ENCODE measurements at regions not wholly inside any gene's neighbourhood (a gene's known extent, or its start where the extent isn't known, plus 50 kb on each side); places are given as distances from the start of the nearest gene placed in this dataset.
A peak's percentile ranks its signal among the peaks of the same experiment; 100 is the strongest.

DNA sequence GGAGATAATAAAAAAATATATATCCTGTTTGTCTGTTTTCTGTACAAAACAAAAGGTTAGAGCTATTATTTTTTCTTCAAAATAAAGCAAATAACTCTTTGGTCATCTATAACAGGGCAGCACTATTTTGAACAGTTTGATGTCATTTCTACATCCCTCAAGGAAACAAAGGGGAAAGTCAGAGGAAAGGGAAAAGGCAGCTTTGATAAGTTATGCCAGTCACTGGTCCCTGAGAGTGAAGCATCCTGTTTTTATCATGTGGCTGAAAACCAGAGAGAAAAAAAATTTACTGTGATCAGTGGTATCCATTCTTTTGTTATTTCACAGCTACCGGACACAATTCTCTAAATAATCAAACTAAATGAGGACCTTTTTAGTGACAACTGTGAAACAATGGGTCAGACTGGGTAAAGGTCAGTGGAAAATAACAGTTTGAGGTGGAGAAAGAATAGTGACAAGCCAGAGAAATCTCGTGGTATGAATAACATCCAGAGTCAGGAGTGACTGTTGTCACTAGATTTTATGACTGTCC, 356.0 kb downstream of the HDGFL1 start:
- Histone ChIP-seq H3K79me2 (ENCODE audit: low read depth) (no peaks in the 10 kb centered on the region), H3K27me3 (ENCODE audit: insufficient read depth, low read depth) (no peaks in the 10 kb centered on the region), H3K36me3 (ENCODE audit: low read depth) (no peaks in the 10 kb centered on the region), H3K4me3 (no peak overlapping the region), H2AFZ (peak overlapping the region; percentile 68; the same call in 1 of the 2 replicates), H4K20me1 (ENCODE audit: insufficient read depth) (no peaks in the 10 kb centered on the region), H3K27ac (no peak overlapping the region), H3K9me2 (ENCODE audit: insufficient read depth) (no peaks in the 10 kb centered on the region), H3K9me3 (ENCODE audit: insufficient read depth, low read depth) (no peaks in the 10 kb centered on the region), H3K4me1 (replicated peaks; ENCODE audit: insufficient read depth) (no peaks in the 10 kb centered on the region), H3F3A (ENCODE audit: insufficient read depth, low read depth) (no peaks in the 10 kb centered on the region), H3K4me2 (no peak overlapping the region)
- CTCF ChIA-PET: no interaction called here
- TF ChIP-seq, protein P1, sequence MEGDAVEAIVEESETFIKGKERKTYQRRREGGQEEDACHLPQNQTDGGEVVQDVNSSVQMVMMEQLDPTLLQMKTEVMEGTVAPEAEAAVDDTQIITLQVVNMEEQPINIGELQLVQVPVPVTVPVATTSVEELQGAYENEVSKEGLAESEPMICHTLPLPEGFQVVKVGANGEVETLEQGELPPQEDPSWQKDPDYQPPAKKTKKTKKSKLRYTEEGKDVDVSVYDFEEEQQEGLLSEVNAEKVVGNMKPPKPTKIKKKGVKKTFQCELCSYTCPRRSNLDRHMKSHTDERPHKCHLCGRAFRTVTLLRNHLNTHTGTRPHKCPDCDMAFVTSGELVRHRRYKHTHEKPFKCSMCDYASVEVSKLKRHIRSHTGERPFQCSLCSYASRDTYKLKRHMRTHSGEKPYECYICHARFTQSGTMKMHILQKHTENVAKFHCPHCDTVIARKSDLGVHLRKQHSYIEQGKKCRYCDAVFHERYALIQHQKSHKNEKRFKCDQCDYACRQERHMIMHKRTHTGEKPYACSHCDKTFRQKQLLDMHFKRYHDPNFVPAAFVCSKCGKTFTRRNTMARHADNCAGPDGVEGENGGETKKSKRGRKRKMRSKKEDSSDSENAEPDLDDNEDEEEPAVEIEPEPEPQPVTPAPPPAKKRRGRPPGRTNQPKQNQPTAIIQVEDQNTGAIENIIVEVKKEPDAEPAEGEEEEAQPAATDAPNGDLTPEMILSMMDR (conservative IDR thresholded peaks at IDR 0.05): no peak
- no peak for DNase-seq
- BruUV-seq (replicated peaks): no TSS peak
- intact Hi-C loops (cut with micrococcal nuclease; ENCODE audit: unreplicated experiment): no loop called here
- POLR2A ChIA-PET (ENCODE audit: unreplicated experiment): no interaction called here

DNA sequence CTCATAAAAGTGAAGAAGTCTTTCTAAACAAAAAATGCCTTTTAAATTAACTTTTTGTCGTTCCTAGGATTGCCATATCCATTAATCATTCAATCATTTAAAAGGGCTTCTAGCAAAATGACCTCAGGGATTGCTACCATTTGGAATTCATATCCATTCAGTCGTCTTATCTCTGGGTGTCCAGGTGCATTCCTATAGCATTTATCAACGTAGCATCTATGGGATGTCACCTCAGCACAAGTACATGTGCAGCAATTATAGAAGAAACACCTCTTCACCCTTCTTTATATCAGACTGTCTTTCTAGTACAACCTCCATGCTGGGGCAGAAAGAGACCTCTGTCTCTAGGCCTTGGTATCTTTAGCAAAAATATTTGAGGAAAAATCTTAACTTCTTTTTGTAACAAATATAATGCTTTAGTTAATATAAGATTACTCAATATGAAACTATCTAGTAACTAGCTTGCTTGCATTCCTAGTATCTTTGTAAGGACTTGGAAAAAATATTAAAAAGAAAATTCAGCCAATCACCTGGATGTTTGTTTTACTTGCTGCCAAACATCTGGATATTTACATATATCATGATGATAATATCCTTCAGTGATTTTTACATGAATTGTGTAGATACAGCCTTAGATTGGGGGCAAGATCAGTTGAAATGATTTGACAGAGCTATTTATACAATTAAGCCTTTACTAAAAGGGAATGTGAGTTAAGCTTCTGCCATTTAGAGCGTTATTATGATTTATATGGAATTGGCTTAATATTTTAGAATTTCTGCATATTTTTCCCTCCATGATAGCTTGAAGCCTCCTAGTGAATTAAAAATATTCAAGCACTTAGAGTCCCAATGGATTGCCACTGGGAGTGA, 356.8 kb downstream of the HDGFL1 start:
- BruUV-seq (replicated peaks): no TSS peak
- H3K9me2 ChIP-seq (ENCODE audit: insufficient read depth): no peaks in the 10 kb centered on the region
- peak overlapping the region; percentile 68; the same call in 1 of the 2 replicates for H2AFZ ChIP-seq
- ChIA-PET POLR2A (ENCODE audit: unreplicated experiment) (no interaction called here), CTCF (no interaction called here)
- no peaks in the 10 kb centered on the region for H4K20me1 ChIP-seq (ENCODE audit: insufficient read depth)
- TF ChIP-seq EZH2 (IDR thresholded peaks at IDR 0.05; ENCODE audit: low read depth): no peak
- TF ChIP-seq, protein P1 (conservative IDR thresholded peaks at IDR 0.05): no peak
- H3K4me3 ChIP-seq: no peak overlapping the region
- H3K27me3 ChIP-seq (ENCODE audit: insufficient read depth, low read depth): no peaks in the 10 kb centered on the region
- intact Hi-C loops (cut with micrococcal nuclease; ENCODE audit: unreplicated experiment): no loop called here
- no peaks in the 10 kb centered on the region for H3K4me1 ChIP-seq (replicated peaks; ENCODE audit: insufficient read depth)
- no peaks in the 10 kb centered on the region for H3K9me3 ChIP-seq (ENCODE audit: insufficient read depth, low read depth)
- no peak overlapping the region for H3K27ac ChIP-seq
- H3K36me3 ChIP-seq (ENCODE audit: low read depth): no peaks in the 10 kb centered on the region
- H3K79me2 ChIP-seq (ENCODE audit: low read depth): no peaks in the 10 kb centered on the region
- H3F3A ChIP-seq (ENCODE audit: insufficient read depth, low read depth): no peaks in the 10 kb centered on the region; the same call in 1 of the 2 replicates
- no peak overlapping the region for H3K4me2 ChIP-seq
- no peak for DNase-seq

DNA sequence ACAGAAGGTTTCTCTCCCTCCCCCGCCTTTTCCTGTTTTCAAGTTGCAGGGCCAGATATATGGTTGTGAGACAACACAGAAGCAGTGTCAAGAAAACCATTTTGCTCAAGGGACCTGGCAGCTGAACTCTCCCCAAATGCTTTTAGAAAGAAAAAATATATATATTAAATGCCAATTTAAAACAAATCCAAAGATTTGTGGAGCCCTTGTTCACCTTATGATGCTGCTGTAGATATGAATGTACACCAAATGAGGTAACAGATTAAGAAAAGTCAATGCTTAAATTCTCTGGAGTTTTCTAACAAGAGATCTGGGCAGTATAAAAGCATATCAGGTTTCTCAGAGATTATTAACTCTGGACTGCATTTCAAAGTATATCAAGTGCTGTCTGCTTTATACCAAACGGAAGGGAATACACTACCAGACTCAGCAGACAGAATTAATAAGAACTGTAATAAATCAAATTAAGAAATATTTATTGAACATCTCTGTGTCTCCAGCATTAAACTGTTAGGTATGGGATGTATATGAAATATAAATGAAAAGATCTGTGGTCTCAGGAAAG, 357.5 kb downstream of the HDGFL1 start:
- no peaks in the 10 kb centered on the region for H3K36me3 ChIP-seq (ENCODE audit: low read depth)
- no TSS peak for BruUV-seq (replicated peaks)
- TF ChIP-seq EZH2 (IDR thresholded peaks at IDR 0.05; ENCODE audit: low read depth): no peak
- TF ChIP-seq, protein P1 (conservative IDR thresholded peaks at IDR 0.05): no peak
- H3K9me3 ChIP-seq (ENCODE audit: insufficient read depth, low read depth): no peaks in the 10 kb centered on the region
- POLR2A ChIA-PET (ENCODE audit: unreplicated experiment): no interaction called here
- intact Hi-C loops (cut with micrococcal nuclease; ENCODE audit: unreplicated experiment): no loop called here
- H4K20me1 ChIP-seq (ENCODE audit: insufficient read depth): no peaks in the 10 kb centered on the region
- H3F3A ChIP-seq (ENCODE audit: insufficient read depth, low read depth): no peaks in the 10 kb centered on the region; the same call in 1 of the 2 replicates
- H3K9me2 ChIP-seq (ENCODE audit: insufficient read depth): no peaks in the 10 kb centered on the region
- no peak overlapping the region for H2AFZ ChIP-seq
- H3K27me3 ChIP-seq (ENCODE audit: insufficient read depth, low read depth): no peaks in the 10 kb centered on the region
- no peak for DNase-seq
- H3K4me3 ChIP-seq: no peak overlapping the region
- H3K4me2 ChIP-seq: no peak overlapping the region
- no peaks in the 10 kb centered on the region for H3K4me1 ChIP-seq (replicated peaks; ENCODE audit: insufficient read depth)
- H3K27ac ChIP-seq: no peak overlapping the region
- CTCF ChIA-PET: no interaction called here
- no peaks in the 10 kb centered on the region for H3K79me2 ChIP-seq (ENCODE audit: low read depth)
